ENCODE measurements at regions not wholly inside any gene's neighbourhood (a gene's known extent, or its start where the extent isn't known, plus 50 kb on each side); places are given as distances from the start of the nearest gene placed in this dataset.
"Not testable (repeated sequence)": the region's sequence is repeated elsewhere in the genome, so short reads cannot be mapped to it uniquely, and the experiment has no call there.

DNA sequence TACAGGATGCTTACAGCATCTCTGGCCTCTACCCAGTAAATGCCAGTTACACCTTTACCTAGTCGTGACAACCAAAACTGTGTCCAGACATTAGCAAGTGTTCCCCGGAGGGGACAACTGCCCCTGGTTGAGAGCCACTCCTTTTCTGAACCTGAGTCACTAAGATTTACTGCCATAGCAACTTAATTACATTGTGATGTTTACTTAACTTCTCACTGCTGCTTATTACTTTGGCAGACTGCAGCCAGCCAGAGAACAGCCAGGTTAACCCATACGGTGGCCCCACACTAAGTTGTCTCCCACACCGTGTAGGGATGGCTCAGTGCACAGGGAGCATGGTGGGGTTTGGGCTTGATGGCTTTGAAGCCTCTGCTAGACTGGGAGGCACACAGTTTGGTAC is 204.7 kb upstream of the SULF2 start:
- H3K27me3 ChIP-seq, result no peaks in the 10 kb centered on the region

DNA sequence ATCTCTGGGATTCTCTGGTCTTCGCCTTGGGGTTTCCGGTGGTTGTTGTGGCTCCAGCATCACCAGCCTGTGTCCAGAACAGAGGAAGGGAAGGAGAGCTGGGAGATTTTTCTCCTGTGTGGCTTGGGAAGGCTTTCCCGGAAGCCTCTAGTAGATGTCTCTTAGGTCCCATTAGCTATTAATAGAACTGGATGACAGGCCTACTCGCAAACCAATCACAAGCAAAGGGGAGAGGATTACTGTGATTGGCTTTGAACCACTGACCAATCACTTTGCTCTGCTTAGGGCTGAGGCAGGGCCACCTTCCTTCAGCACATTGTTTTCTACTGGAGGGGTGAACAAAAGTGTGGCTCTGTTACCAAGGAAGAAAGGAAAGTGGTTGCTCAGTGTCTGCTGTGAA is 203.4 kb upstream of the SULF2 start:
- intact Hi-C loops (cut with DNase I), result no loop called here
- Histone ChIP-seq H3K4me3 (no peak overlapping the region), H3K27ac (no peak overlapping the region), H3K27me3 (no peaks in the 10 kb centered on the region), H3K36me3 (no peaks in the 10 kb centered on the region), H3K9me3 (no peaks in the 10 kb centered on the region), H3K4me1 (peaks cover 5% of the 10 kb centered on the region)
- no peak for DNase-seq (ENCODE audit: extremely low spot score in 2 of 2)
- TF ChIP-seq POLR2A (IDR thresholded peaks at IDR 0.05) (no peak), POLR2AphosphoS5 (IDR thresholded peaks at IDR 0.05; ENCODE audit: insufficient read depth in 1 of 2, low read depth in 1 of 2) (no peak)
- TF ChIP-seq, protein P1, sequence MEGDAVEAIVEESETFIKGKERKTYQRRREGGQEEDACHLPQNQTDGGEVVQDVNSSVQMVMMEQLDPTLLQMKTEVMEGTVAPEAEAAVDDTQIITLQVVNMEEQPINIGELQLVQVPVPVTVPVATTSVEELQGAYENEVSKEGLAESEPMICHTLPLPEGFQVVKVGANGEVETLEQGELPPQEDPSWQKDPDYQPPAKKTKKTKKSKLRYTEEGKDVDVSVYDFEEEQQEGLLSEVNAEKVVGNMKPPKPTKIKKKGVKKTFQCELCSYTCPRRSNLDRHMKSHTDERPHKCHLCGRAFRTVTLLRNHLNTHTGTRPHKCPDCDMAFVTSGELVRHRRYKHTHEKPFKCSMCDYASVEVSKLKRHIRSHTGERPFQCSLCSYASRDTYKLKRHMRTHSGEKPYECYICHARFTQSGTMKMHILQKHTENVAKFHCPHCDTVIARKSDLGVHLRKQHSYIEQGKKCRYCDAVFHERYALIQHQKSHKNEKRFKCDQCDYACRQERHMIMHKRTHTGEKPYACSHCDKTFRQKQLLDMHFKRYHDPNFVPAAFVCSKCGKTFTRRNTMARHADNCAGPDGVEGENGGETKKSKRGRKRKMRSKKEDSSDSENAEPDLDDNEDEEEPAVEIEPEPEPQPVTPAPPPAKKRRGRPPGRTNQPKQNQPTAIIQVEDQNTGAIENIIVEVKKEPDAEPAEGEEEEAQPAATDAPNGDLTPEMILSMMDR (IDR thresholded peaks at IDR 0.05), result no peak

More for the DNA sequence above, 204.7 kb upstream of the SULF2 start:
- TF ChIP-seq POLR2A (IDR thresholded peaks at IDR 0.05) (no peak), POLR2AphosphoS5 (IDR thresholded peaks at IDR 0.05; ENCODE audit: insufficient read depth in 1 of 2, low read depth in 1 of 2) (no peak)
- TF ChIP-seq, protein P1 (IDR thresholded peaks at IDR 0.05), result no peak
- Histone ChIP-seq H3K9me3 (no peaks in the 10 kb centered on the region), H3K27ac (no peak overlapping the region), H3K36me3 (no peaks in the 10 kb centered on the region), H3K4me3 (no peak overlapping the region), H3K4me1 (peaks cover 5% of the 10 kb centered on the region)
- no peak for DNase-seq (ENCODE audit: extremely low spot score in 2 of 2)
- intact Hi-C loops (cut with DNase I), result no loop called here

DNA sequence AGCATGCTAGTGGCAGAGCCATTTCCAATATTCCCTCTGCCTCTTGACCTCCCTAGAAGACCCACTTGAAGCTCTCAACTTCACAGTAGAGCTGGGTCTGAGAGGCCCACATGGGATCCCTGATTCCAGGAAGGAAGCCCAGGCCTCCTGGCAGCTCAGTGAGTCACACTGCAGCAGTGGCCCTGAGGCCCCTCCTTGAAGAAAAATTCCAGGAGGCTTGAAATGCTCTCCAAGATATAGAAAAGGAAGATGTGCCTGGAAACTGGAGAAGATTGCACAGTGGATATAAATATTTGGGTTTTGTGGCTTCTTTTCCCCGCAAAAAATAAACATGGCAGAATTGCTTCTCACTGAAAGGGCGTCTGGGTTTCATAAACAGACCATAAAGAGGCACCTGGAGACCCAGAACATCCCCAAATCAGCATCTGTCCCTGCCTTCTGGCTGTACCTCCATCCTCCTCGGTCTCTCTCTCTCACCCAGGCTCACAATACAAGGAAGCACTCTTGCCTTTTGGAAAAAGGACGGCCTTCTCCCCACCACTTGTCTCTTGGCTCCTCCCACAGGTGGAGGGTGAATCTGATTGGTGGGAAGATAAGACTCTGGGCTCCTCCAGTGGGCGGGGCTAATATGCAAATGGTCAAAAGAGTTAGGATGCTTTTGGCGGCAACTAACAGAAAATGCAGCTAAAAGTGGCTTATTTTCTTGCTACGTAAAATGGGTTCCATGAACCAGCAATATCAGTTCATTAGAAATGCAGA is 200.0 kb upstream of the SULF2 start:
- TF ChIP-seq, protein P1 (IDR thresholded peaks at IDR 0.05), result no peak
- TF ChIP-seq POLR2AphosphoS5 (IDR thresholded peaks at IDR 0.05; ENCODE audit: insufficient read depth in 1 of 2, low read depth in 1 of 2) (no peak), POLR2A (IDR thresholded peaks at IDR 0.05) (no peak)
- Histone ChIP-seq H3K9me3 (no peaks in the 10 kb centered on the region), H3K36me3 (no peaks in the 10 kb centered on the region), H3K4me3 (no peak overlapping the region), H3K4me1 (peaks cover under 1% of the 10 kb centered on the region), H3K27ac (no peak overlapping the region), H3K27me3 (no peaks in the 10 kb centered on the region)
- intact Hi-C loops (cut with DNase I), result no loop called here
- no peak for DNase-seq (ENCODE audit: extremely low spot score in 2 of 2)

DNA sequence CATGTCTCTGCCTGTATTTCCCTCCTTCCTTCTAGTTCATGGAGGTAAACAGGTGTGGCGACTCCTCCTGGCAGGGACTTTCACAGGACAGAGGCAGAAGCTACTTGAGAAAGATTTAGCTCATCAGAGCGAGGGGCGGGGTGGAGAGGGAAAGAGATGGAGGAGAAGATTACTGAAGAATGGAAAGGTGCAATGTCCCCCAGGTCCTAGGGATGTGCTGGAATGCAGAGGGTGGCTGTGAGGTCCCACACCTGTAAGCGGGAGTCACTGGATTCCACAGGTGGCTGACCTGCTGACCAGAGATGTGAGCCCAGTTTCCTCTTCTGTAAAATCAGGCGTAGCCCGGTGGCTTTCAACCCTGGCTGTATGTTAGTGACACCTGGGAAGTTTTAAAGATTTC is 199.2 kb upstream of the SULF2 start:
- no peak for DNase-seq (ENCODE audit: extremely low spot score in 2 of 2)
- peaks cover 7% of the 10 kb centered on the region for H3K4me1 ChIP-seq
- intact Hi-C loops (cut with DNase I), result no loop called here
- H3K9me3 ChIP-seq, result no peaks in the 10 kb centered on the region
- no peak overlapping the region for H3K27ac ChIP-seq
- TF ChIP-seq, protein P1 (IDR thresholded peaks at IDR 0.05), result no peak
- TF ChIP-seq POLR2AphosphoS5 (IDR thresholded peaks at IDR 0.05; ENCODE audit: insufficient read depth in 1 of 2, low read depth in 1 of 2), result no peak
- no peak for TF ChIP-seq POLR2A (IDR thresholded peaks at IDR 0.05)
- no peaks in the 10 kb centered on the region for H3K36me3 ChIP-seq
- no peaks in the 10 kb centered on the region for H3K27me3 ChIP-seq
- H3K4me3 ChIP-seq, result no peak overlapping the region

DNA sequence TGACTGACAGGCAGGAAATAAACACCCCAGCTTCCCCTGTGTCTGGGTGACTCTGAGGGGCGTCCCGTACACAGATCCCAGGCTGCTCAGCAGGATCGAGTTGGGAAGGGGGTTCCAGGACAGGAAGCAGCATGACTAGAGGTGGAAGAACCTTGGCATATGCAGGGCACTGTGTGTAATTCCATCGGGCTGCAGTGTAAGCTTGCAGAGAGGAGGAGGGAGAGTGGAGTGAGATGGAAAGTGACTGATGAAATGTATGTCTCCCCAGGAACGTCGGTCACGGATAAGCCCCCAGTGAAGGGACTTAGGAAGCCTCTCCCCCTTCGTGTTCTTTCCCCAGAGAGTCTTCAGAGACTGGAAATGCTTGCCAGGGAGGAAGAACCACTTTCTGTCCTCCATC is 198.4 kb upstream of the SULF2 start:
- intact Hi-C loops (cut with DNase I); H3K27me3 ChIP-seq; DNase-seq (ENCODE audit: extremely low spot score in 2 of 2); H3K36me3 ChIP-seq; H3K4me3 ChIP-seq; H3K9me3 ChIP-seq; H3K27ac ChIP-seq: not testable (repeated sequence)
- peaks cover 11% of the 10 kb centered on the region for H3K4me1 ChIP-seq
